ENCODE measurements at regions not wholly inside any gene's neighbourhood (a gene's known extent, or its start where the extent isn't known, plus 50 kb on each side); places are given as distances from the start of the nearest gene placed in this dataset.
"Not testable (repeated sequence)": the region's sequence is repeated elsewhere in the genome, so short reads cannot be mapped to it uniquely, and the experiment has no call there.

DNA sequence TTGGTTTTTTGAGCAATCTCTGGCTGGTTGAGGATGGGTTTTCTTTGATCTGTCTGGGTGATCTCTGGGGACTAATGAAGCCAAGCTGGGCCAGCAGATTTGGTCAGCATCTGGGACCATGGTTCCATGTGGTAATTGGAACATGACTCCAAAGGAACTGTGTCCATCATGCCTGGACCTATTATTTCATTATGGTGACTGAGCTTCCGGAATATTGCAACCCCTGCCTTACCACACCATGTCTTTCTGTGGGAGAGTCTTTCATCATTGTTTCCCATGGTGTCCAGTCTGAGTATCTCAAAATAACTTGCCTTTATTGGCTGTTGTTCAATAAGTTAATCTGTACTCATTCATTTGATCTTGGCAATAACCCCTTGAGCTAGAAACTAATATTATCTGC, 624.9 kb upstream of the TBX3 start:
- DNase-seq, result no peak

DNA sequence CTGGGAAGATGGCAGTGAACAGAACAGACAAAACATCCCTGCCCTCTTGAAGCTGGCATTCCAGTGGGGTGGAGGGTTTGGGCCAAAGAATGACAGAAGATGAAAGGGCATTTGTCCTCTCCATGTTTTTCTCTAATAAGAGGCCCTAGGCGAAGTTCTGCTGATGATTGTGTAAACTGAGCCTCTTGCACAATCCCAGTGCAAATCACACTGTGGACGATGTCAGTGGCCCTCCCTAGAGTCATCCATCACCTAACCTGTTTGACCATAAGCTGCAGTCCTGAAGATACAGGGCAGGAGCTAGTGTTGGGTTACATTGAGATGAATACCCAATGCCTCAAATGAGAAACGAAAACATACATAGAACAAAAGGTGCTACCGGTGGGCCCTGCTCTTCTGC, 622.4 kb upstream of the TBX3 start:
- DNase-seq, result no peak

- DNase-seq, result no peak
These were observed 621.9 kb upstream of the TBX3 start for GRCh38 chr12:115305867-115306266.

GRCh38 chr12:115305275-115305674, 621.3 kb upstream of the TBX3 start:
- no peak for DNase-seq

DNA sequence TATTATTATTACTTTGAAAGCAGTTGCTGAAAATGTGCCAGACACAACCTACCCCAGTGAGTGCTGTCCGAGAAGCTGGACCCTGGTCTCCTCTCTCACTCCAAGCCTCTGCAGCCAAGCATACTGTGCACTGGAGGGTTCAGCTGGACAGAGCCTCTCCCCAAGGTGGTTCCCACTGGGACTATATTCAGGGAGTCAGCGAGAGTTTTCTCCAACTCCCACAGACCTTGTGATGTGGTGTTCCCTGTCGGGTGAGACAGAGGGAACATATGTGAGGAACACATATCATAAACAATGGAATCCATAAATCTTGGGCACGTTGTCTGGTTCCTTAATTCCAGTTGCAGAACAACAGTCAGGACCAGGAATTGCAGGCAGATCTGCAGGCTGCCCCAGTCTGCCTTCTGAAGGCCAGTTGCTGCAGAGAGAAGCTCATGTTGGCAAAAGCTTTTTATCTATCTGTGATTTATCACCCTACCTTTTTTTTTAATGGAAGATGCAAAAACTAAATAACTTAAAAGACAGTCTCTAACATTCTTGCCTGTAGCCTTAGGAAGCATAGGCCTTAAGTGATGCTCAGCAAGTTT, 619.8 kb upstream of the TBX3 start:
- peak; percentile 7 for DNase-seq

DNA sequence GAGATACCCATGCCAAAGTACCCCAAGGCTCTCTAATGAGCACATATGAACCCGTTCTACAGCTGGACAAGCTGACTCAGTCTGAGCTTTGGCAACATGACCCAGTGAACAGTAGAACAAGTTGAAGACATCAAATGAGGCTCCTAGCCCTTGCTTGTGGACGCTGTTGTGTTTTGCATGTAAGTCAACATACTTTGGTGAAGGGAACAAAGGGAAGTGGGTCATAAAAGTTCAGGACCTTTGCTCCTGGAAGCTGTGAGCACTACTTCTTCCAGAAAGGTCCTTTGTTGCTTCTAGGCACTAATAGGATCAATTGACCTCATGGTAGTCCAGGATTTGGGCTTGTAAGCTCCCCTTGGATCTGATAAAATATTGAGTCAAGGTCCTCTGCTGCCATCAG, 613.5 kb upstream of the TBX3 start:
- DNase-seq, result no peak

DNA sequence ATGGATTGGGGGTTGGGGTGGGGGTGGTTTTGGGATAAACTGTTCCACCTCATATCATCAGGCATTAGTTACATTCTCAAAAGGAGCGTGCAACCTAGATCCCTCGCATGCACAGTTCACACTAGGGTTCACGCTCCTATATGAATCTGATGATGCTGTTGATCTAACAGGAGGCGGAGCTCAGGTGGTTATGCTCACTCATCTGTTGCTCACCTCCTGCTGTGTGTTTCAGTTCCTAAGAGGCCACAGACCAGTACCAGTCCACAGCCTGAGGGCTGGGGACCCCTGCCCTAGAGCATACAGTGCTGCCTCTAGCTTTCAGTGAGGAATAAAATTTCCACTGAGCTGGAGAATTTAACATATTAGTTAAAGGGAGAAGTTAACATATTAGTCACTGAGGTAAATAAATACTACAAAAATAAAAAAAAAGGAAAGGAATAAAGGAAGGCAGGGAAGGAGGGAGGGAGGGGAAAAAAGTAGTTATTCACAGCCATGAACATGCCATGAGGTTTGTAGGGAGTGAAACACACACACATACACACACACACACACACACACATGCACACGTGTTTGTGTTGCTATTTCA, 612.7 kb upstream of the TBX3 start:
- DNase-seq, result no peak

- no peak for DNase-seq
These were observed 611.9 kb upstream of the TBX3 start for GRCh38 chr12:115295886-115296285.

DNA sequence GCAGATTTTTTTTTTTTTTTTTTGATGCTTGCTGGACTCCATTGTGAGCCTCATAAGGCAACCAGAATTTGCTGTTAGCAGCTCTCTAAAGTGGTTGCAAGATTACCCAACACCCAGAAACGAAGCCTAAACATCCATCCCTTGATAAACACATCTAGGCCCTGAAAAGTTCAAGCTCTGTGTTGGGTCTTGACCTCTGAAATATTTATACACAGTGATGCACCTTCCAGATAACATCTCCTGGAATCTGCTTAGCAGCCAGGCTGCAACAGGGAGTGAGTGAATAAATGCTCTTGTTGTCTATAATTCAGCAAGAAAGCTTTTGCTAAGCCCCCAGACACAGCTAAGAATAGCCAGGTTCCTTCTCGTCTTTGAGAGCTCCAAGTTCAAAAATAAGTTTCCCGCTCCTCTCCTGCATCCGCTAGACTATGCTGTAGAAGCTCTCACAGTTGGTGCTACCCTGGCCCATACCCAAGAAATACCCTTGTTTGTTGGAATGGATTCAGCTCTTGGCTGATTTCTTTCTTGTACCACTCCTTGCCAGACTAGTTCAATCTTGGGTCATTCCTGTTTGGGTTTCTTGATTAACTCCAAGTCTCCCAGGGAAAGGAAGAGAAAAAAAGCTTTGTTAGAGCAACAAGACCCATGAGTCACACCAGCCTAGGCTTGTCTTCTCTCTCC, 610.6 kb upstream of the TBX3 start:
- peak; percentile 17 for DNase-seq

GRCh38 chr12:115285429-115285828, 601.5 kb upstream of the TBX3 start:
- not testable (repeated sequence) for DNase-seq

- DNase-seq, result no peak
These were observed 589.5 kb upstream of the TBX3 start for GRCh38 chr12:115273456-115273855.

GRCh38 chr12:115268451-115268850, 584.5 kb upstream of the TBX3 start:
- no peak for DNase-seq

GRCh38 chr12:115267891-115268290, 583.9 kb upstream of the TBX3 start:
- peak; percentile 83 for DNase-seq

GRCh38 chr12:115267464-115267863, 583.5 kb upstream of the TBX3 start:
- DNase-seq, result peak; percentile 56

- no peak for DNase-seq
These were observed 580.6 kb upstream of the TBX3 start for GRCh38 chr12:115264605-115265004.

GRCh38 chr12:115261691-115262398, 577.9 kb upstream of the TBX3 start:
- peak; percentile 37 for DNase-seq

GRCh38 chr12:115260762-115261675, 577.0 kb upstream of the TBX3 start:
- peak; percentile 20 for DNase-seq

DNA sequence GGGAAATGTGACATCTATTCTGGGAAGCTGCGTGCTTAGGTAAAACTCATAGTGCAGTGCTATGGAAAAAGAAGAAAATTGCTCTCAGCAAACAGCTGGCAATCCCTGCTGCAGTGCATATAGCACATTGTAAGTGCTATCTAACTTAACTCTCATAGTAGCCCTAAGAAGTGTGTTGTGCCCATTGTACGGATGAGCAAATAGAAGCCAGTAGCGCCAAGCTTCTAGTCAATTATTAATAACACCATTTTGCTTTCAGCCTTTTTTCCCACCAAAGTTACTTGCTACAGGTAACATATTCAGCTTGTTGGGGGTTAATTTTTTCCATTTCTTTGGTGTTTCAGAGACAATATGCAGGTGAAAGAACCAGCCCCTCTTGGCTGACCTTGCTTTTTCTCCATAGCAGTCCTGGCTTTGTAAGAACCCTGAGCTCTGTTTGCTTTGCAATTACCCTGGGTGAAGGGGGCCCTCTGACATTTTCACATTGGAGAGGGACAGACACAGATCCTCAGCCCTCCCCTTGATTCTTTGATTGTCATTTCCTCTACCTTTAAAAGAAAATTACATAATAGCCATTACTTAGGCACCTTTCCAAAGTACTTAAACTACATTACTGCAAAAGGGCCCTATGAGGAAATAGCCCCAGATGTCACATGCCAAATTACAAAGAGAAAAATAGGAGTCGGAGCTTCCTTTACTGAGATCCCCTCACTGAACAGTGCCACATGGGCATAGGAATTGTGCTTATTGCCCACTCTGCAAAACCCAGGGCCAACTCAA, 576.2 kb upstream of the TBX3 start:
- no peak for DNase-seq

DNA sequence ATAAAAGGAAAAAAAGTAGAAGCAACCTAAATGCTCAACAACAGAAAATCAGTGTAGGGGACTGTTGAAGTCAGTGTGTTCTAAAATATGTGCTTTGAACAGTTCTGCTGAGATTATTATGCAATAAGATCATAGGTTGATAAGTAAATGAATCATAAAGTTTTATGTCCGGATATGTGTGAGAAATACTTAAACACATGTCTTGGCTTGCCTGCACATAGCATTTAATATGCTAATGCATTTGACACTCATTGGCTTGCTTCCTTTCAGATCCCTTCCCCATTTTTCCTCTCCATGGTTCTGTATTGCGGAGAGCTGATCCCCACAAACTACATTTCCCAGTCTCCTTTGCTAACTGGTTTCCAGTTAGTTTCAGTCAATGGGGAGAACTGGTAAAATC, 573.8 kb upstream of the TBX3 start:
- DNase-seq, result peak; percentile 28

GRCh38 chr12:115255962-115256361, 572.0 kb upstream of the TBX3 start:
- no peak for DNase-seq

DNA sequence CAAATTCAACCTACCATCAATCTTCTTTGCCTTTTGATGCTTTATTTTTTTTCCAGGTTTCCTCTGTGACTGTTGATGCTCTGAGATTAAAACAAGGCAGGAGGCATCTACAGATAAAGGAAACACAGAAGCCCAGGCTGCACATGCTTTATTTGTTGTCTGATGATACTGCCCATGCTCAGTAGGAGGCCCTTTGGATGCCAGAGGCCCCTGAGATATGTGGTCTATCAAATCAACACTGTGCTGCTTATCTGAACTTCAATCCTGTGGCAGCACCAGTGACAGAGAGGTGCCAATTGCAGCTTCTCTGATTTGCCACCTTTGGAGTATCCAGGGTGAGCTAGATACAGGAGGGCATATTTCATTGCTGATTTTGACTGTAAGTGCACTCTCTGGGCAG, 571.3 kb upstream of the TBX3 start:
- no peak for DNase-seq

DNA sequence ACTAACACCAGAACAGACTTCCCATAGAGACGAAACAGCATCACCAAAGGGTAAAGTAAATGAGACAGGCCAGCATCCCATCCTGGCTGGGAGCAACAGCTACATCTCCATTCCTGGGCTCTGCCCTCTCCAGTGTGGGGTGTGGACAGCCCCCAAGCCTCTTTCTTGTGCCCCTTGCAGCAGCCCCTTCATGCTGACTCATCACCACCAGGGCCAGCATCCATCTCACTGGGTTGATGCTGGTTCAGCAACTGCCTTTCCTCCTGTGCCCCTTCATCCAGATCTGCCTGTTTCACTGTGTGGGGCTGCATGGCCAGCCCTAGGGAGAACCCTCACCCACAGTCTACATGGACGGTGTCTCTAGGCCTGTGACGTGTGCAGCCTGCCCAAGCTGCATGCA, 569.1 kb upstream of the TBX3 start:
- no peak for DNase-seq

All from fibroblast of skin of back (primary cell).